ENCODE measurements at regions not wholly inside any gene's neighbourhood (a gene's known extent, or its start where the extent isn't known, plus 50 kb on each side); places are given as distances from the start of the nearest gene placed in this dataset.
A peak's percentile ranks its signal among the peaks of the same experiment; 100 is the strongest.

DNA sequence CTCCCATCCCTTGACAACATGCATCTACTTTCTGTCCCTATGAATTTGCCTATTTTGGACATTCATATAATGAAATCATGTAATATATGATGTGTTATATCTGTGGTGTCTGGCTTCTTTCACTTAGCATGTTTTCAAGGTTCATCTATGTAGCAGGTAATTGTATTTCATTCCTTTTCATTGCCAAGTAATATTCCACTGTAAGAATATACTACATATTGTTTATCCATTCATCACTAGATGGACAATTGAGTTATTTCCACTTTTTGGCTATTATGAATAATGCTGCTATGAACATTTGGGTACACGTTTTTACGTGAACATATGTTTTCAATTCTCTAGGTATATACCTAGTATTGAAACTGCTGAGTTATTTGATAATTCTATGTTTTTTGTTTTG lies 238.2 kb downstream of the PTEN start:
- H3K4me1 Mint-ChIP-seq (ENCODE audit: low read depth) = peaks cover 2% of the 10 kb centered on the region
- ATAC-seq (no peak), DNase-seq (no peak)
- no peaks in the 10 kb centered on the region for H3K27me3 Mint-ChIP-seq (ENCODE audit: low read depth)
- no peaks in the 10 kb centered on the region for H3K9me3 Mint-ChIP-seq
- no peaks in the 10 kb centered on the region for H3K36me3 Mint-ChIP-seq (ENCODE audit: insufficient read depth)
- no peak overlapping the region for H3K4me3 Mint-ChIP-seq

DNA sequence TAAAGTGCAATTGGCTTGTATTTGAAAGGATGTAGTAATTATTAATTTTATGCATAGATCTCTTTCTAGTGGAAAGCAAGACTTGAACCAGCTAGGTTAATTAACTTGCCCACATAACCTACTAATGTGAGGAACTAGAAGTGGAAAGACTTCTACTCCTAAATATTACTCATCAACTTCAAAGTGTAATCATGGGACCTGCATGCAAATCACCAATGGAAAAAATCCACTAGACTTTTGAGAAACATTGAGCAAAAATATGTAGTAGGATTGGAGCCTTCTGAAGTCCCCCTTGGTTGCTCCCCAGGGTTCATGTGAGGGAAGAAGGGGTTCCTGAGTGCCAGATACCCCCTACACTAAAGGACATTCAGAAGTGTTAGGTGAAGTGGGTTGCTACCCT lies 240.2 kb downstream of the PTEN start:
- ATAC-seq (no peak), DNase-seq (no peak)
- peaks cover 15% of the 10 kb centered on the region for H3K4me1 Mint-ChIP-seq (ENCODE audit: low read depth)
- H3K9me3 Mint-ChIP-seq = no peaks in the 10 kb centered on the region
- H3K27me3 Mint-ChIP-seq (ENCODE audit: low read depth) = no peaks in the 10 kb centered on the region
- no peak overlapping the region for H3K4me3 Mint-ChIP-seq
- H3K36me3 Mint-ChIP-seq (ENCODE audit: insufficient read depth) = no peaks in the 10 kb centered on the region

DNA sequence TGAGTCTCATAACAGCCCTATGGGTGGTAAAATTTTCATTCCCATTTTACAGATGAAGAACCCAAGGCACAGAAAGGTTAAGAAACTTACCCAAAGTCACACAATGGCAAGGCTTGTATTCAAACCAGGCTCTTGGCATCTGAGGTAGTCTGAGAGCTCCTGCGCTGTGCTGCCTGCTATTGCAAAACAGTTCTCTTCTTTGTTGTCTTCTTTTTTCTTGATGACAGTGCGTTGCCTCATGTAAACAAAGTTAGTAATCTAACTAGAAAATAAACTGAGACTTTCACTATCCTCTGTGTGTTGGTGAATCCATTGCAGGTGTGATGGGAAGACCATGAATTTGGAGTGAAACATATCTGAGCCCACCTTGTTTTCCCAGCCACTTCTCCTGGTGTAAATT lies 240.8 kb downstream of the PTEN start:
- DNase-seq (no peak), ATAC-seq (no peak)
- no peak overlapping the region for H3K4me3 Mint-ChIP-seq
- H3K9me3 Mint-ChIP-seq = no peaks in the 10 kb centered on the region
- no peaks in the 10 kb centered on the region for H3K36me3 Mint-ChIP-seq (ENCODE audit: insufficient read depth)
- H3K4me1 Mint-ChIP-seq (ENCODE audit: low read depth) = peaks cover 15% of the 10 kb centered on the region
- no peaks in the 10 kb centered on the region for H3K27me3 Mint-ChIP-seq (ENCODE audit: low read depth)

DNA sequence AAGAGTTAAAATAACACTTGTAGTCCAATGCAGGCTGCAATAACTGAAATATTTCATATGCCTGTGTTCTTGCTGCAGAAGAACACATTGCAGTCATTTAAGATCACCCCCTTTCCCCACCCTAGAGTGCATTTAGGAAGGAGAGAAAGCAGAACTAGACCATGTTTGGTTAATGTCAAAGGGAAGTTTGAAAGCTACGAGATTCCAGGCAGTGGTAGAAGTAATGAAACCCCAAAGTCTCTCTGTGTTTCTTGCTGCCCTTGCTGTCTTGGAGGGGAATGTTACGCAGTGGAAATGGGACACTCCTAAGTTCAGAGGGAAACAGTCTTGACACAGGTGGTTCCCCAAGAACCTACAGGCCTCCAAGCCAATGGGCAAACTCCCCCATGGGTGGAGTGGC lies 242.9 kb downstream of the PTEN start:
- no peaks in the 10 kb centered on the region for H3K9me3 Mint-ChIP-seq
- H3K4me3 Mint-ChIP-seq = no peak overlapping the region
- no peak for DNase-seq
- no peaks in the 10 kb centered on the region for H3K27me3 Mint-ChIP-seq (ENCODE audit: low read depth)
- no peak for ATAC-seq
- peaks cover 23% of the 10 kb centered on the region for H3K4me1 Mint-ChIP-seq (ENCODE audit: low read depth)
- H3K36me3 Mint-ChIP-seq (ENCODE audit: insufficient read depth) = no peaks in the 10 kb centered on the region

DNA sequence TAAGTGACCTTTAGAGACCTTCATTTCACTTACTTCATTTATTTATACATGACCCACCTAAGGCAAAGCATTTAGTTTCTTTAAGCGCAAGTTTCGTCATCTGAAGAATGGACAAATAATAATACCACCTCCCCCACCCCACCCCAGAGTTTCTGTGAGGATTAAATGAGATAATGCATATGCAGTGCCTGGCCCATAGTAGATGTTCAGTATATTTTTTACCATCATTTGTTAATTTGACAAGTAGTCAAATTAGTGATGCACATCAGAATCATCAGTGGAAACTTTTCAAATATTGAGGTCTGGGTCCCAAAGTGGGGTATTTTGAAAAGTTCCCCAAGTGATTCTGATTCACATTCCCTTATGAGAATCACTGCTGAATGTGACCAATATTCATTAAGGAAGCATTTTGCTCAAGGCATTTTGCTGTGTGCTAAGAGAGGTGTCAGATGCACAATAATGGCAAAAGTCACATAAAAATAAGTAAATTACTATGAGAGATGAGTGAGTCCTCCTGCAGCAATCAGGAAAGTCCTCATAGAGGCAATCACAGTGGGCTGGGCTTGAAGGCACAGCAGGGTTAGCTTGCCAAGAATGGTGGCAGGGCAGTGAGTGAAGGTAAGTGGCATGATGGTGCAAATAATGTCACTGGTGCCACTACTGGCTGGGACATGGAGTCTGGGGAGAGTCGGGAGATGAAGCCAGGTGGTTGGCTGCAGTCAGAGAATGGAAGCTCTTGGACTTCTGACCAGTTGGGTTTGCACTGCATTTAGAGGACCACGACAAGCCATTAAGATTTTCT lies 244.1 kb downstream of the PTEN start:
- Mint-ChIP-seq H3K4me3 (no peak overlapping the region), H3K9me3 (no peaks in the 10 kb centered on the region), H3K36me3 (ENCODE audit: insufficient read depth) (no peaks in the 10 kb centered on the region), H3K4me1 (ENCODE audit: low read depth) (peaks cover 23% of the 10 kb centered on the region), H3K27me3 (ENCODE audit: low read depth) (no peaks in the 10 kb centered on the region)
- DNase-seq (no peak), ATAC-seq (no peak)

DNA sequence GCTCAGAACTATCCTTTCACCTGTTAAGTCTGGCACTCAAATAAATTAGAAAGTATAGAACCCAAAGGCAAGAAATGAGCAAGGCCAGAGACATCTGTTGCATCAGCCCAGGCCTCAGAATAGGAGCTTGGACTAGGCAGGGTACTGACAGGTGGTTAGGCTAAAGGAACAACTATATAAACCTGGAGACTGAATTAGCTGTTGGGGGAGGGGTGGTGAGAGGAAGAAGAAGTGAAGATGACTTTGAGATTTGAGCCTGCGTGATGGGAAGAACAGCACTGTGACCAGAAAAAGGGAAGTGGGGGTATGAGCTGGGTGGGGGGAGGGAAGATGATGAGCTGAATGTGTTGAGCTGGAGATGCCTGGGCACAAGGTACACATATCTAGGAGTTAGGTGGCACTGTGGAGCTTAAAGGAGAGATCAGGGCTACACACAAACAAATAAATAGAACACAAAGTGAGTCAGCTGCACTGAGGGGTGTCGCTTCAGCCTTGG lies 244.7 kb downstream of the PTEN start:
- H3K36me3 Mint-ChIP-seq (ENCODE audit: insufficient read depth) = no peaks in the 10 kb centered on the region
- no peak overlapping the region for H3K4me3 Mint-ChIP-seq
- ATAC-seq = no peak
- H3K27me3 Mint-ChIP-seq (ENCODE audit: low read depth) = no peaks in the 10 kb centered on the region
- H3K9me3 Mint-ChIP-seq = no peaks in the 10 kb centered on the region
- peaks cover 25% of the 10 kb centered on the region for H3K4me1 Mint-ChIP-seq (ENCODE audit: low read depth)
- no peak for DNase-seq

DNA sequence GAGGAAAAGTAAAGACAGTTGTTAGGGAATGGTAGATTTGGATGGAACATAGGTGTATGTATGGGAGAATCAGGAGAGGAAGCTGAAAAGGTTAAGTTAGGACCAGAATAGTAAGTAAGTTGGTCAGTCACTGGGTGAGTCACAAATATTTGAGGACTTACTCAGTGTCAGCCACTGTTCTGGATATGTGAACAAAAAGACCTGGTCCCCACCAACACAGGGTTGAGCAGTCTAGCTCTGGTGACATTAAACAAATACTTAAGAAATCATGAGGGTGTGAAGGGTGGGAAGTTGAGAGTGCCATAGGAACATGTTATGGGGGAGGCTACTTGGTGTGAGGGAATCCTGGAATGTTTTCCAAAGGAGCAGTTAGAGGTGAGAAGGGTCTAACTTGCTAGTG lies 246.9 kb downstream of the PTEN start:
- Mint-ChIP-seq H3K4me3 (no peak overlapping the region), H3K36me3 (ENCODE audit: insufficient read depth) (no peaks in the 10 kb centered on the region), H3K27me3 (ENCODE audit: low read depth) (no peaks in the 10 kb centered on the region), H3K4me1 (ENCODE audit: low read depth) (peaks cover 33% of the 10 kb centered on the region), H3K9me3 (no peaks in the 10 kb centered on the region)
- DNase-seq (no peak), ATAC-seq (no peak)

DNA sequence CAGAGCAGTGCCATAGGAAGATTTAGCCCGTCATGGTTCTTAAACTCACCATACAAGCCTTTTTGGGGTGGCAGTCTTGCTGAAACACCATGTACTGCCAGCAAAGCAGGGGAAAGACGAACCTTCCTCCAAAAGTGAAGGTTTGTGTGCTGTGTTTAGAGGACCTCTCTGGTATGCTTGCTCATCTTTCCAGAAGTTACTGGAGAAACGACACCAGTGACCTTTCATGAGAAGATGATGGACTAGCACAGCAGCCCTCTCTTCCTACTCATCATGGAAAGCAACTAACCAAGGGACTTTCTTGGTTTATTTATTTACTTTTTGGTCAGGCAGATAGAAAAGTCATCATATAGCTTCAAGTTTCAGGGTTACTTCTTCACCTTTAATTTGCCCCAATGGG lies 247.4 kb downstream of the PTEN start:
- no peak for DNase-seq
- no peaks in the 10 kb centered on the region for H3K27me3 Mint-ChIP-seq (ENCODE audit: low read depth)
- no peak overlapping the region for H3K4me3 Mint-ChIP-seq
- no peaks in the 10 kb centered on the region for H3K36me3 Mint-ChIP-seq (ENCODE audit: insufficient read depth)
- peaks cover 33% of the 10 kb centered on the region for H3K4me1 Mint-ChIP-seq (ENCODE audit: low read depth)
- ATAC-seq = no peak
- H3K9me3 Mint-ChIP-seq = no peaks in the 10 kb centered on the region

DNA sequence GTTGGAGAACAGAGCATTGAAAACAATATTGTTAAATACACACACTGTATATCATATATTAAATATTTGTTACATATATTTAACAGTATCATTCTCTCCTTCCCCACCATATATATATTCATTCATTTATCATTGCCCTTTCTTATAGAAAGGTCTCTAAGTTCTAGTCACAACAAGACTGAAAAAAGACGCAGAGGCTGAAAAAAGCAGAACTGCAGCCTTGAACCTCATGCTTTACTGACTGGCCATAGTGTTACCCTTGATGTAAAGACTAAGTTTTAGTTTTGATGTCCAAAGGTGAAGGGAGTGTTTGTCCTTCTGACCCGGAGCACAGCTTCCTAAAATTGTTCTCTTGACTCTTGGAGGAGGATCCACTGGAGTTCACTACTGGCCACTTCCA lies 247.9 kb downstream of the PTEN start:
- Mint-ChIP-seq H3K4me1 (ENCODE audit: low read depth) (peaks cover 33% of the 10 kb centered on the region), H3K27me3 (ENCODE audit: low read depth) (no peaks in the 10 kb centered on the region), H3K36me3 (ENCODE audit: insufficient read depth) (no peaks in the 10 kb centered on the region), H3K9me3 (no peaks in the 10 kb centered on the region), H3K4me3 (no peak overlapping the region)
- DNase-seq (no peak), ATAC-seq (no peak)

DNA sequence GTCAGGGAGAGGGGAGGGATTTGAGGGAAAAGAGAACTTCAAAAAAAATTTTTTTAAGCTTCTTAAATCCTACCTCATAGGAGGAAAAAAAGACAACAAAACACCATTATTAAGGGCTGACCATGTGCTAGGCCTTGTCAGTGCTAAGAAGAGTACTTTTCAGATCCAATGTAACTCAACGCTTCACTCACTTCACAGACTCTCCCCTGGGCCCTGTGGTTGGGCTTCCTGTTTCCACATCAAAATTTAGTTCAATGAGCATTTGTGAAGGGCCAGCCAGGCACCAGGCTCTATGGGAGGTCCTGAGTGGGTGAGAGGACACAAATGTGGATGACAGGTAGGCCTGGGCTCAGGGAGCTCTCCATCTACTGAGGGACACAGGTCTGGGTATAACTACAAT lies 249.8 kb downstream of the PTEN start:
- H3K36me3 Mint-ChIP-seq (ENCODE audit: insufficient read depth) = no peaks in the 10 kb centered on the region
- no peaks in the 10 kb centered on the region for H3K27me3 Mint-ChIP-seq (ENCODE audit: low read depth)

DNA sequence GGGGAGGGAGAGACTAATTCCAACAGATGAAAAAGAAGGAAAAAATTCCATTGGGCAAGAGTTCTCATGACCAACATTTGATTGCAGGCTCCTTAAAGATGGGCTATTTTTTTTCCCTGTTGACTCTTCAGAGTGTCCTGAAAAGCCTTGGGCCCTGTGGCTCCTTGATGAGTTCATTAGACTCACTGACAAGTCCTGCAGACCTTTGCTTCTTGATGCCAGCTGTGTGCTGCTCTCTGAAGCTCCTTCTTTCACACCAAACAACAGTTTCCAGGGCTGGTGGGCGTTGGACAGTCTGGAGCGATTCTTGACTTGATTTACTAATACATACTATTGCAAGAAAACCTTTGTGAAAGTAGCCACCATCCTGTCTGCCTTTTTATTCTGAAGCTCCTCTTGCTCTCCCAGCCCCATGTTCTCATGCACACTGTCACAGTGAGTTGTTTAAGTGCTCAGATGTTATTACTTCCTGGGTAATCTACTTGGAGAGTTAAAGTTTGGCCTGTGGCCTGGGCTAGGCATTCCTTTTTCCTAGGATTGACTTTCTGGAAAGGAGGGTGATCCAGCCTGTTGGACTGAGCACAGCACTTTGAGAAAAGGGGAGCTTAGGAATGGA lies 250.3 kb downstream of the PTEN start:
- Mint-ChIP-seq H3K27me3 (ENCODE audit: low read depth) (no peaks in the 10 kb centered on the region), H3K4me1 (ENCODE audit: low read depth) (peaks cover 20% of the 10 kb centered on the region), H3K36me3 (ENCODE audit: insufficient read depth) (no peaks in the 10 kb centered on the region), H3K4me3 (no peak overlapping the region), H3K9me3 (no peaks in the 10 kb centered on the region)
- DNase-seq = no peak
- no peak for ATAC-seq

More for the DNA sequence above, 249.8 kb downstream of the PTEN start:
- Mint-ChIP-seq H3K4me3 (no peak overlapping the region), H3K9me3 (no peaks in the 10 kb centered on the region), H3K4me1 (ENCODE audit: low read depth) (peaks cover 22% of the 10 kb centered on the region)
- ATAC-seq (no peak), DNase-seq (no peak)

DNA sequence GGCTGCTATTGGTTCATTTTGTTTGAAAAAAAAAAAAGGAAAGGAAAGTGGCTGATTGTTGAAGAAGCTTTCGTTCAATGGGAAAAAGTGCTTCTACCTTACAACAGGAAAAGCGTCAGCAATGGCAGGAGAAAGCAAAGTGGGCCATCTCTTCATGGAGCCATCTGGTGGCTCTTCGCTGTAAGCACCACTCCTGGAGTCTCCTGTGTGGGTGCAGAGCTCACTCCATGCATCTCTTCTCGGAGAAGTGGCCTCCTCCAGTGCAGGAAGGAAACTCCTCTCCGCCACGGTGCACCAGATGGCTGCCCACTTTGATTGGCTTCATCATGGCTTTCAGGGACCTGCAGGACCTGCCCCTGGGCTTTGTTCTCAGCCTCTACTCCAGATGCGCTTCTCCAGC lies 250.9 kb downstream of the PTEN start:
- Mint-ChIP-seq H3K36me3 (ENCODE audit: insufficient read depth) (no peaks in the 10 kb centered on the region), H3K4me1 (ENCODE audit: low read depth) (peaks cover 20% of the 10 kb centered on the region), H3K9me3 (no peaks in the 10 kb centered on the region), H3K27me3 (ENCODE audit: low read depth) (no peaks in the 10 kb centered on the region), H3K4me3 (no peak overlapping the region)
- ATAC-seq = no peak
- DNase-seq = peak; percentile 12

DNA sequence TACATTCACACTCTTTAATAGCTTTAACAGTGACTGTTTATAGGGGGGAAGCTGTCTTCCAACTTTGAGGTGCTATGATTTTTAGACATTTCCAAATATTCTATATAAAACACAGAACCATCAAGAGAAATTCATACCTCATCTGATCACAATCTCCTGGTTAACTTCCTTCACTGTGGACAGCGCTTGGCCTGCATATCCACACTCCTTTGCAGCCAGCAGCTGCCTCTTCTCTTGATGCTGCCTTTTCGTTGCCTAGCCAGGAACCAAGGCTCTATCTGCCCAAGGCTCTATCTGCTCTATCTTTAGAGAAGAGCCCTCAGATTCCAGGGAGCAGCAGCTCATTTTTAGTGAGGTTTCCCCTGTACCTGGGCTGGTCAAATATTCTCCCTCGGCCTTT lies 252.0 kb downstream of the PTEN start:
- no peaks in the 10 kb centered on the region for H3K36me3 Mint-ChIP-seq (ENCODE audit: insufficient read depth)
- H3K9me3 Mint-ChIP-seq = no peaks in the 10 kb centered on the region
- no peak overlapping the region for H3K4me3 Mint-ChIP-seq
- no peaks in the 10 kb centered on the region for H3K27me3 Mint-ChIP-seq (ENCODE audit: low read depth)
- peaks cover 24% of the 10 kb centered on the region for H3K4me1 Mint-ChIP-seq (ENCODE audit: low read depth)
- DNase-seq (no peak), ATAC-seq (no peak)

DNA sequence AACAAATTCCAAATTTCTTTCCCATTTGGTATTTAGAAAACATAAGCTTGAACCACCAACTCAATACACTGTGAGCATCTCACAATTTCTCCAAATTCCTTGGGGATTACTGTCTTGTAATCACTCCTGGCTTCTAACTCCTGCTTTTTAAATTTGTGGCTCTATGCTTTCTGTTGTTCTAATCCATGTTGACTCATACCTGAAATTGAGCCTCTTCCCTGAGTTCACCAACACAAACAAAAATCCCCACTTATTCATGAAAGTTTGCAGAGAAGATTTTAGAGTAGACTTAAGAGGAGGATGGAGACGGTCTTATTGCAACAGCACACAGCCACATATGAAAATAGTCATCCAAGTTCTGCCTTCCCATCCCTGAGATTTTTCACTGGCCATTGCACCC lies 252.5 kb downstream of the PTEN start:
- H3K4me1 Mint-ChIP-seq (ENCODE audit: low read depth) = peaks cover 25% of the 10 kb centered on the region
- no peak overlapping the region for H3K4me3 Mint-ChIP-seq
- no peaks in the 10 kb centered on the region for H3K9me3 Mint-ChIP-seq
- H3K36me3 Mint-ChIP-seq (ENCODE audit: insufficient read depth) = no peaks in the 10 kb centered on the region
- no peaks in the 10 kb centered on the region for H3K27me3 Mint-ChIP-seq (ENCODE audit: low read depth)
- ATAC-seq (no peak), DNase-seq (no peak)

DNA sequence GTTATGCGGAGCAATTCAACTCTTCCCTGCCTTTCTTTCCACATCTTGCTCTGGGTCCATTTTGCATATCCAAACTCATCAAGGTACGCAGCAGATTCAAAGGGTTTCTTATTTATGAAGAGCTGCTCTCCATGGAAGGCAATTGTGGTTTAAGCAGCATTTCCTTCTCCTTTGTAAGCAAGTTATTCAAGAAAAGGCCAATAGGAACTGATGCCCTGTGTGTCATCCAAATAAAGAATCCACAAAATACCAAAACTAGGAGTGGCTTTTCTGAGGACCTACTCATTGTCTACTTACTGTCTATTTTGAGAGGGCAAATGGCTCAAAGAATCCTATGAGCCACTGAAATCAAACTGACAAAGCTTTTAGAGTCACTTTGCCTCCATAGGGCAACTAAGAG lies 253.1 kb downstream of the PTEN start:
- ATAC-seq (no peak), DNase-seq (no peak)
- Mint-ChIP-seq H3K36me3 (ENCODE audit: insufficient read depth) (no peaks in the 10 kb centered on the region), H3K4me1 (ENCODE audit: low read depth) (peaks cover 22% of the 10 kb centered on the region), H3K4me3 (no peak overlapping the region), H3K9me3 (no peaks in the 10 kb centered on the region), H3K27me3 (ENCODE audit: low read depth) (no peaks in the 10 kb centered on the region)
